Nephron progenitor cell (in vitro differentiated cells): ENCODE measurements at regions not wholly inside any gene's neighbourhood (a gene's known extent, or its start where the extent isn't known, plus 50 kb on each side); places are given as distances from the start of the nearest gene placed in this dataset.

ENCODE experiments used
- DNase-seq: peaks from one replicate; pipeline ENCODE4 v3.0.0; 2021
- H3K27ac Mint-ChIP-seq: 2 replicates; pipeline ENCODE4 v1.8.0; 2021; ENCODE audit warnings: mild to moderate bottlenecking, moderate library complexity, mixed read lengths
- H3K27me3 Mint-ChIP-seq: 2 replicates; pipeline ENCODE4 v1.8.0; 2021; ENCODE audit warnings: mild to moderate bottlenecking, low read depth, mixed read lengths; ENCODE audit not compliant: poor library complexity
- H3K36me3 Mint-ChIP-seq: 2 replicates; pipeline ENCODE4 v1.8.0; 2021; ENCODE audit warnings: low read depth, mixed read lengths
- H3K4me1 Mint-ChIP-seq: 2 replicates; pipeline ENCODE4 v1.8.0; 2021; ENCODE audit warnings: mixed read lengths
- H3K4me3 Mint-ChIP-seq: 2 replicates; pipeline ENCODE4 v1.8.0; 2021; ENCODE audit warnings: mild to moderate bottlenecking, moderate library complexity, mixed read lengths
- H3K9me3 Mint-ChIP-seq: 2 replicates; pipeline ENCODE4 v1.8.0; 2021; ENCODE audit warnings: mild to moderate bottlenecking, moderate library complexity, mixed read lengths
- TF ChIP-seq, protein P1 (sequence below): fragments of 200-600 bp; sonication (generic); IDR thresholded peaks from 2 replicates; pipeline ENCODE4 v1.5.0; 2021; ENCODE audit warnings: antibody characterized with exemption

DNA sequence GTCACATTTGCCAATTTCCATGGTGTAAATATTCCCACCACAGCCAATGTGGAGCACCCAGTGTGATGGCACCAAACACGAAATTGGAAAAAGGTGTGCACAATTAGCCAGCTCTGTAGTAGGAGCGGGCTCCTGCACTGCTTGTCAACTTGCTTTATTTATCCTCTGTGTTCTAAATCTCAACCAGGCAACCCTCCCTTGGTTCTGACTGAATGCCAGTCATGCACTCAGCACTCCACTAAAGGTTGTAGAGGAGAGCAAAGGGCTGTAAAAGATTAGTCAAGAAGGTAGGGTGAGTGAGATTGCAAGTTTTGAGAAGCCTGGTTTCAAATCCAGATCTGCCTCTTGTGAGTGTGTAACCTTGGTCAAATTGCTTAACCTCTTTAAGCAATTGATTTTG, 71.5 kb upstream of the EGR2 start:
- no peak overlapping the region for H3K4me3 Mint-ChIP-seq
- no peak overlapping the region for H3K27ac Mint-ChIP-seq
- no peaks in the 10 kb centered on the region for H3K9me3 Mint-ChIP-seq
- H3K4me1 Mint-ChIP-seq: peaks cover 24% of the 10 kb centered on the region
- H3K27me3 Mint-ChIP-seq: peaks cover 8% of the 10 kb centered on the region
- TF ChIP-seq, protein P1, sequence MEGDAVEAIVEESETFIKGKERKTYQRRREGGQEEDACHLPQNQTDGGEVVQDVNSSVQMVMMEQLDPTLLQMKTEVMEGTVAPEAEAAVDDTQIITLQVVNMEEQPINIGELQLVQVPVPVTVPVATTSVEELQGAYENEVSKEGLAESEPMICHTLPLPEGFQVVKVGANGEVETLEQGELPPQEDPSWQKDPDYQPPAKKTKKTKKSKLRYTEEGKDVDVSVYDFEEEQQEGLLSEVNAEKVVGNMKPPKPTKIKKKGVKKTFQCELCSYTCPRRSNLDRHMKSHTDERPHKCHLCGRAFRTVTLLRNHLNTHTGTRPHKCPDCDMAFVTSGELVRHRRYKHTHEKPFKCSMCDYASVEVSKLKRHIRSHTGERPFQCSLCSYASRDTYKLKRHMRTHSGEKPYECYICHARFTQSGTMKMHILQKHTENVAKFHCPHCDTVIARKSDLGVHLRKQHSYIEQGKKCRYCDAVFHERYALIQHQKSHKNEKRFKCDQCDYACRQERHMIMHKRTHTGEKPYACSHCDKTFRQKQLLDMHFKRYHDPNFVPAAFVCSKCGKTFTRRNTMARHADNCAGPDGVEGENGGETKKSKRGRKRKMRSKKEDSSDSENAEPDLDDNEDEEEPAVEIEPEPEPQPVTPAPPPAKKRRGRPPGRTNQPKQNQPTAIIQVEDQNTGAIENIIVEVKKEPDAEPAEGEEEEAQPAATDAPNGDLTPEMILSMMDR: no peak
- no peak for DNase-seq
- no peaks in the 10 kb centered on the region for H3K36me3 Mint-ChIP-seq

DNA sequence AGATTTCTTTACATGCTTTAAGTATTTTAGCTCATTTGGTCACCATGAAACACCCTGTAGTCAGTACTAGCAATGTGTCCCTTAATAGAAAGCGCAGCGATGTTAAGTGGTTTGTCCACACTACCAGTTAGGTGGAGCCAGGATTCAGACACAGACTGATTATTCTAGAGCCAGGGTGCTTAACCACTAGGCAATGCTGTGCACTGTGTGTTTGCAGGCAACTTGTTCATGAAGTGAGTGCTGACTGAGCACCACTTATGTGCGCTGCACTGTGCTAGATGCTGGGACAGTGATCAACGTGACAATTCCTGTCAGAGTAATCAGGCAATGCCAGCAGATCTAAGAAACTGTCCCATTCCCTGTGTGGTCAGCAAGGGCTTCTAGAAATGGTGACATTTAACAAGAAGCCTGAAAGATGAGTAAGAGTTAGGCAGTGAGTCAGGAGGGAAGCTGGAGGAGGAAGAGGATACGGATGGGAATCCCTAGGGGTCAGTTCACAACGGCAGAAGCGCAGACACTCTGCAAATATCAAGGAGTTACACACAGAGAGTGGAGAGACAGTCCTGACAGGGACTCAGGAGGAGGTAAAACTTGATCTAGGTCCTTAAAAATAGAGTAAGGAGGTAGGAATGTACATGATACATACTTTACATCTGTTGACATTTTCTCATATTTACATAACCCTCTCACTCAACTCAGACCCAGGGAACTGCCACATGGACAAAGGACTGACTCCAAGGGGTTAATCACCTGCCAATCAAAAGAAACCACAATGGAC, 69.7 kb upstream of the EGR2 start:
- H3K4me3 Mint-ChIP-seq: no peak overlapping the region
- H3K4me1 Mint-ChIP-seq: peaks cover 10% of the 10 kb centered on the region
- H3K27me3 Mint-ChIP-seq: peaks cover 12% of the 10 kb centered on the region
- TF ChIP-seq, protein P1: no peak
- DNase-seq: no peak
- no peaks in the 10 kb centered on the region for H3K9me3 Mint-ChIP-seq
- no peaks in the 10 kb centered on the region for H3K36me3 Mint-ChIP-seq
- H3K27ac Mint-ChIP-seq: no peak overlapping the region

DNA sequence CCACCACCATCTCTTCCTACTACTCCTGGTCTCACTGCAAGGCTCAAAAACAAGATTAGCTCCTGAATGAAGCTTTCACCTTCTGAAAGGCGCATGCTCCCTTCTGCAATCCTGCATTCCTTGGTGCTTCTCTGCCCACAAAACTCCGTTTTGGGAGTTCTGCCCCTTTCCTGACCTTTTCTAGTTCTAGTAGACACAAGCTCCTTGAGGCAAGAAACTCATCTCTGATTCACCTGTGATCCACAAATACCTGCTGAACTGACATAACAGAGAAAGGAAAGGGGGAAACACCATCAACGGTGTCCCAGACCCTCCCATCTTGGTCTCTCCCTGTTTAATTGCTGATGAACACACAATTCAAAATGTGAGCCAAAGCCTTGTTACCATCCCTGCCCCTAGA, 64.0 kb upstream of the EGR2 start:
- peaks cover 22% of the 10 kb centered on the region for H3K27me3 Mint-ChIP-seq
- no peak overlapping the region for H3K27ac Mint-ChIP-seq
- no peak for DNase-seq
- TF ChIP-seq, protein P1: no peak
- no peaks in the 10 kb centered on the region for H3K36me3 Mint-ChIP-seq
- no peak overlapping the region for H3K4me3 Mint-ChIP-seq
- no peaks in the 10 kb centered on the region for H3K9me3 Mint-ChIP-seq
- peaks cover 12% of the 10 kb centered on the region for H3K4me1 Mint-ChIP-seq

DNA sequence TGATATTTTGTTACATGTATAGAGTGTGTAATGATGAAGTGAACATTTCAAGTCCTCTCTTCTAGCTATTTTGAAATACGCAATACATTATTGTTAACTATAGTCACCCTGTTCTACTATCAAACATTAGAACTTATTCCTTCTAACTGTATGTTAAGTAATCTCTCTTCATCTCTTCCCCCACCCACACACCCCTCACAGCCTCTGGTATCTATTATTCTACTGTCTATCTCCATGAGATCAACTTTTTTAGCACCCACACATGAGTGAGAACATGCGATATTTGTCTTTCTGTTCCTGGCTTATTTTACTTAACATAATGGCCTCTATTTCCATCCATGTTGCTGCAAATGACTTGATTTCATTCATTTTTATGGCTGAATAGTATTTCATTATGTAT, 57.7 kb upstream of the EGR2 start:
- H3K36me3 Mint-ChIP-seq: no peaks in the 10 kb centered on the region
- H3K4me1 Mint-ChIP-seq: peaks cover 12% of the 10 kb centered on the region
- H3K9me3 Mint-ChIP-seq: peaks cover 7% of the 10 kb centered on the region
- peaks cover 14% of the 10 kb centered on the region for H3K27me3 Mint-ChIP-seq
- no peak overlapping the region for H3K4me3 Mint-ChIP-seq
- TF ChIP-seq, protein P1: no peak
- no peak overlapping the region for H3K27ac Mint-ChIP-seq
- no peak for DNase-seq

DNA sequence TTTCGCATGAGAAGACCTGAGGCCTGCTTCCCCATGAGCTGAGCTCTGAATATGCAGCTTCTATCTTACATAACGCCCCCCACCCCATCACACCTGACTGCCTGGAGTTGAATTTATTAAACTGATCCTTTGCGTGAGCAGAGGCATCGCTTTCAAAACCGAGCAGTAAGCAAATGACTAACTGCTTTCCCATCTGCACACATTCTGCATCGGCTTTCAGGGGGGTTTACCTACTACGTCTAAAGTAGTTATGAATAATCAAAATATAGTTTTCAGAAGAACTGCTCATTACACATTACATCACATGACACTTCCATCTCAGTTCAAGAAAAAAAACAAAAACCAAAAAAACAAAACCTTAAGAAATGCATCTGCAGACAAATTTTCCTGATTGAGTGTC, 54.7 kb upstream of the EGR2 start:
- Mint-ChIP-seq H3K36me3 (no peaks in the 10 kb centered on the region), H3K9me3 (peaks cover 7% of the 10 kb centered on the region), H3K27ac (no peak overlapping the region), H3K4me3 (no peak overlapping the region), H3K27me3 (peaks cover 13% of the 10 kb centered on the region), H3K4me1 (no peaks in the 10 kb centered on the region)
- DNase-seq: no peak
- TF ChIP-seq, protein P1: no peak

DNA sequence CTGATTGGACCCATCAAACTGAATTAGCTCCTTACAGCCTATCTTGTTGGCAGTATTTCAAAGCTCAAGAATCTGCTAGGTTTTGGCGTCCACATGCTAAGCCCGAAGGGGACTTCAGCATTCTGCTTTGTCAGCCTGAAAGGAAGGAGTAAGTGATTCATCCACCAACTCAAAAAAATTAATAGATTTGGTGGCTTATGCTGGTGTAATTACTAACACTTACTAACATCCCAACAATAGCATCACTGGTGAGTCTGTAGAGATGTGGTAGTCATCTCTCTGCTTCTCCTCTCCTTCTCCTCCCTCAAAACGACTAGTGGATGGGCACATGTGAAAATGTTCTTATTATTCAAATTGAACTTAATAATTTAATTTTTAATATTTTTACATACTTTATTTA, 53.8 kb upstream of the EGR2 start:
- DNase-seq: no peak
- Mint-ChIP-seq H3K4me1 (no peaks in the 10 kb centered on the region), H3K36me3 (no peaks in the 10 kb centered on the region), H3K9me3 (peaks cover 7% of the 10 kb centered on the region), H3K27me3 (peaks cover 9% of the 10 kb centered on the region), H3K4me3 (no peak overlapping the region), H3K27ac (no peak overlapping the region)
- TF ChIP-seq, protein P1: no peak
